Endothelial cell of umbilical vein (primary cell): ENCODE measurements at regions not wholly inside any gene's neighbourhood (a gene's known extent, or its start where the extent isn't known, plus 50 kb on each side); places are given as distances from the start of the nearest gene placed in this dataset.

Experiments
- BruUV-seq: library from RNA; stranded (reverse); fragments of 400-500 nt; replicated peaks from 2 replicates; lab custom pipeline; 2021; lab: Mats Ljungman, UMichigan
- CTCF ChIA-PET: fragments of 300-600, 350-600 bp; sonication (Branson Sonifier 250); formaldehyde crosslinking; loops from one replicate; lab custom pipeline; 2021; ENCODE audit warnings: antibody characterized with exemption, inconsistent platforms; lab: Charles Lee
- POLR2A ChIA-PET: fragments of 300-600, 350-600 bp; sonication (Branson Sonifier 250); formaldehyde crosslinking; loops from one replicate; lab custom pipeline; 2021; ENCODE audit warnings: antibody characterized with exemption, inconsistent platforms; lab: Charles Lee
- DNase-seq: peaks from one replicate; pipeline ENCODE4 v3.0.0-alpha.2; 2011; ENCODE audit warnings: low read depth, low spot score
- FAIRE-seq: peaks from 2 replicates; lab custom pipeline; 2011; peaks lifted over from hg19 to GRCh38; lab: Jason Lieb, UNC
- H2AFZ ChIP-seq: 2 replicates; pipeline ENCODE4 v1.6.0; 2012; ENCODE audit warnings: low read depth, low read length, control low read depth, inconsistent platforms
- H3K27ac ChIP-seq: 2 replicates; pipeline ENCODE4 v1.5.1; 2011; ENCODE audit warnings: low read depth, mild to moderate bottlenecking, control low read depth, low read length, moderate library complexity; ENCODE audit not compliant: insufficient read depth
- H3K27me3 ChIP-seq, 2 experiments: 2 replicates each; pipeline versions ENCODE4 v1.6.0 to v1.6.1; 2011; ENCODE audit warnings: low read length in 2 of 2, mixed read lengths in 1 of 2; ENCODE audit not compliant: control insufficient read depth in 2 of 2, insufficient read depth in 2 of 2
- H3K36me3 ChIP-seq, 2 experiments: 2 replicates in 1 of 2; 3 replicates in 1 of 2; pipeline ENCODE4 v1.5.1; 2011; ENCODE audit warnings: low read length in 2 of 2, mild to moderate bottlenecking in 1 of 2, moderate library complexity in 1 of 2; ENCODE audit not compliant: control insufficient read depth in 2 of 2, insufficient read depth in 2 of 2; ENCODE audit errors: extremely low read depth in 1 of 2
- H3K4me1 ChIP-seq: 3 replicates; pipeline ENCODE4 v1.5.1; 2011; ENCODE audit warnings: mild to moderate bottlenecking, low read length; ENCODE audit not compliant: control insufficient read depth, insufficient read depth; ENCODE audit errors: extremely low read depth
- H3K4me2 ChIP-seq: 2 replicates; pipeline ENCODE4 v1.6.1; 2011; ENCODE audit warnings: low read length, control low read depth, mixed read lengths; ENCODE audit not compliant: insufficient read depth
- H3K4me3 ChIP-seq, 3 experiments: fragments of 200-600 bp in 1 of 3; sonication (generic), shearing (Covaris generic) in 1 of 3; replicated peaks in 1 of 3; 2 replicates each; pipeline ENCODE4 v1.5.1; 2011 to 2016; ENCODE audit warnings: control low read depth in 3 of 3, low read length in 3 of 3, mild to moderate bottlenecking in 2 of 3, inconsistent platforms in 1 of 3, low read depth in 1 of 3, moderate library complexity in 1 of 3; ENCODE audit not compliant: insufficient read depth in 1 of 3
- H3K79me2 ChIP-seq: 2 replicates; pipeline ENCODE4 v1.6.0; 2012; ENCODE audit warnings: low read length, inconsistent platforms; ENCODE audit not compliant: control insufficient read depth, insufficient read depth
- H3K9ac ChIP-seq: replicated peaks from 2 replicates; pipeline ENCODE3; 2011; ENCODE audit warnings: low read length, control low read depth; ENCODE audit not compliant: insufficient read depth; ENCODE audit errors: extremely low read depth
- H3K9me1 ChIP-seq: replicated peaks from 3 replicates; pipeline ENCODE4 v1.6.0; 2011; ENCODE audit warnings: mild to moderate bottlenecking, low read length; ENCODE audit not compliant: control insufficient read depth, insufficient read depth; ENCODE audit errors: extremely low read depth
- H3K9me3 ChIP-seq: replicated peaks from 2 replicates; pipeline ENCODE4 v1.5.1; 2012; ENCODE audit warnings: low read length, inconsistent platforms; ENCODE audit not compliant: control insufficient read depth, insufficient read depth
- H4K20me1 ChIP-seq: replicated peaks from 2 replicates; pipeline ENCODE3; 2011; ENCODE audit warnings: mild to moderate bottlenecking, low read length; ENCODE audit not compliant: control insufficient read depth, insufficient read depth; ENCODE audit errors: extremely low read depth
- EZH2 ChIP-seq: IDR thresholded peaks from 2 replicates; pipeline ENCODE4 v1.6.1; 2012; ENCODE audit warnings: borderline replicate concordance, low read depth, mild to moderate bottlenecking, moderate library complexity, low read length, inconsistent platforms; ENCODE audit not compliant: severe bottlenecking
- FOS ChIP-seq: IDR thresholded peaks from 2 replicates; pipeline ENCODE4 v1.6.1; 2011; ENCODE audit warnings: mild to moderate bottlenecking, low read length, moderate library complexity, borderline replicate concordance; ENCODE audit not compliant: insufficient read depth
- GATA2 ChIP-seq: IDR thresholded peaks from 2 replicates; pipeline ENCODE4 v1.7.0; 2011; ENCODE audit warnings: low read depth, mild to moderate bottlenecking, moderate library complexity, mixed read lengths, low read length; ENCODE audit not compliant: insufficient read length, insufficient read depth
- JUN ChIP-seq: IDR thresholded peaks from 2 replicates; pipeline ENCODE4 v1.6.1; 2011; ENCODE audit warnings: borderline replicate concordance, low read depth; ENCODE audit not compliant: insufficient read length, insufficient read depth
- MYC ChIP-seq: IDR thresholded peaks from one replicate; pipeline ENCODE4 v1.6.1; 2011; ENCODE audit warnings: mild to moderate bottlenecking, low read depth, low read length
- POLR2A ChIP-seq: IDR thresholded peaks from 2 replicates; pipeline ENCODE4 v1.6.1; 2012; ENCODE audit warnings: low read depth, mild to moderate bottlenecking, control low read depth, low read length
- POLR2AphosphoS5 ChIP-seq: IDR thresholded peaks from 2 replicates; pipeline ENCODE4 v1.6.1; 2012; ENCODE audit warnings: low read depth, mild to moderate bottlenecking, control low read depth, low read length, moderate library complexity; ENCODE audit not compliant: insufficient read depth
- dilution Hi-C: fragments of 300-500 bp; cut with MboI; formaldehyde crosslinking; loops from one replicate; pipeline ENCODE4 v1.15.0; 2019; ENCODE audit warnings: low sequenced_read_pairs; ENCODE audit not compliant: extremely low pct_ligation_motif_present
- intact Hi-C: fragments of 100-400 bp; cut with micrococcal nuclease; formaldehyde crosslinking; loops from one replicate; pipeline ENCODE4 v1.10.0; 2022
- TF ChIP-seq, protein P1 (sequence below), 2 donors: IDR thresholded peaks; 1 replicate in 1 of 2; 2 replicates in 1 of 2; pipeline ENCODE4 v1.5.1; 2011; ENCODE audit warnings: low read length in 2 of 2, mild to moderate bottlenecking in 2 of 2, moderate library complexity in 2 of 2, control low read depth in 1 of 2, inconsistent platforms in 1 of 2, low read depth in 1 of 2; ENCODE audit not compliant: insufficient read depth in 1 of 2; ENCODE audit errors: extremely low read depth in 1 of 2
- TF ChIP-seq, protein P2 (sequence below): IDR thresholded peaks from 2 replicates; pipeline ENCODE4 v1.6.1; 2011; ENCODE audit not compliant: insufficient read depth, insufficient read length

DNA sequence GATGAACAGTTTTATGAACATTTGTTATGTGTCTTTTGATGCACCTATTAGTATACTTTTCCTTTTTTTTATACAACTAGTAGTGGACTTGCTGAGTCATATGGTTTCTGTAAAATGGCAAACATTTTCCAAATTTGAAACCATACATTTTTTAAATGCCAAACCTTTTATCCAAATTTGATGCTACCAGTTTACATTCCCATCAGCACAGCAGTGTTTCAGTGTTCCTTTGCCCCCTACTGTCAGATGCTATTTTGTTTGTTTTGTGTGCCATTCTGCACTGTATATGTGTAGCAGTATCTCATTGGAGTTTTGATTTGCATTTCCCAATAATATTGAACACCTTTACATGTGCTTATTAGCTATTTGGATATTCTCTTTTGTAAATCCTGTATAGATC is 219.4 kb downstream of the TANC2 start:
- H3K27ac ChIP-seq: no peak overlapping the region
- intact Hi-C loops: no loop called here

DNA sequence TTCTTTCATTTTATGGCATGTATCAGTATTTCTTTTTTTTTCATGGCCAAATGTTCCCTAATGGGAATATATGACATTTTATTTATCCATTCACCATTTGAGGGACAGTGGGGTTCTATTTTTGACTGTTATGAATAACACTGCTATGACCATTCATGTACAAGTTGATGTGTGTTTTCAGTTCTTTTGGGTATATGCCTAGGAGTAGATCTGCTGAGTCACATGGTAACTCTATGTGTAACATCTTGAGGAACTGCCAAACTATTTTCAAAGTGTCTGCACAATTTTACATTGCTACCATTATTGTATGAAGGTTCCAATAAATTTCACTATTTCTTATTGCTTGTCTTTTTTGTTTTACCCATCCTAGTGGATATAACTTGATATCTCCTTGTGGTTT is 223.0 kb downstream of the TANC2 start:
- POLR2A ChIA-PET: no interaction called here

More for the DNA sequence above, 219.4 kb downstream of the TANC2 start:
- FAIRE-seq: no peak
- Histone ChIP-seq H3K4me2 (no peak overlapping the region), H3K36me3 (no peaks in the 10 kb centered on the region), H3K27me3 (no peaks in the 10 kb centered on the region), H3K9me3 (no peaks in the 10 kb centered on the region), H3K9me1 (no peaks in the 10 kb centered on the region), H3K4me1 (no peaks in the 10 kb centered on the region), H3K79me2 (no peaks in the 10 kb centered on the region), H2AFZ (no peak overlapping the region), H3K9ac (no peak overlapping the region), H4K20me1 (no peaks in the 10 kb centered on the region), H3K4me3 (no peak overlapping the region)
- ChIA-PET POLR2A (no interaction called here), CTCF (no interaction called here)
- dilution Hi-C loops: no loop called here
- no peak for DNase-seq
- no TSS peak for BruUV-seq
- TF ChIP-seq, protein P1, sequence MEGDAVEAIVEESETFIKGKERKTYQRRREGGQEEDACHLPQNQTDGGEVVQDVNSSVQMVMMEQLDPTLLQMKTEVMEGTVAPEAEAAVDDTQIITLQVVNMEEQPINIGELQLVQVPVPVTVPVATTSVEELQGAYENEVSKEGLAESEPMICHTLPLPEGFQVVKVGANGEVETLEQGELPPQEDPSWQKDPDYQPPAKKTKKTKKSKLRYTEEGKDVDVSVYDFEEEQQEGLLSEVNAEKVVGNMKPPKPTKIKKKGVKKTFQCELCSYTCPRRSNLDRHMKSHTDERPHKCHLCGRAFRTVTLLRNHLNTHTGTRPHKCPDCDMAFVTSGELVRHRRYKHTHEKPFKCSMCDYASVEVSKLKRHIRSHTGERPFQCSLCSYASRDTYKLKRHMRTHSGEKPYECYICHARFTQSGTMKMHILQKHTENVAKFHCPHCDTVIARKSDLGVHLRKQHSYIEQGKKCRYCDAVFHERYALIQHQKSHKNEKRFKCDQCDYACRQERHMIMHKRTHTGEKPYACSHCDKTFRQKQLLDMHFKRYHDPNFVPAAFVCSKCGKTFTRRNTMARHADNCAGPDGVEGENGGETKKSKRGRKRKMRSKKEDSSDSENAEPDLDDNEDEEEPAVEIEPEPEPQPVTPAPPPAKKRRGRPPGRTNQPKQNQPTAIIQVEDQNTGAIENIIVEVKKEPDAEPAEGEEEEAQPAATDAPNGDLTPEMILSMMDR (IDR thresholded peaks at IDR 0.05; ENCODE audit: extremely low read depth in 1 of 2, insufficient read depth in 1 of 2, low read depth in 1 of 2, low read length in 2 of 2): no peak
- TF ChIP-seq JUN (no peak), MYC (no peak), POLR2A (no peak)

More for the DNA sequence above, 223.0 kb downstream of the TANC2 start:
- no peaks in the 10 kb centered on the region for H3K79me2 ChIP-seq
- H2AFZ ChIP-seq: no peak overlapping the region
- DNase-seq (no peak), FAIRE-seq (no peak)
- BruUV-seq: no TSS peak
- dilution Hi-C loops: no loop called here
- H3K4me2 ChIP-seq: no peak overlapping the region
- no peaks in the 10 kb centered on the region for H3K4me1 ChIP-seq
- no peaks in the 10 kb centered on the region for H3K27me3 ChIP-seq
- H4K20me1 ChIP-seq: no peaks in the 10 kb centered on the region
- H3K4me3 ChIP-seq: no peak overlapping the region
- no peak overlapping the region for H3K27ac ChIP-seq
- no peaks in the 10 kb centered on the region for H3K9me3 ChIP-seq
- TF ChIP-seq, protein P1 (IDR thresholded peaks at IDR 0.05; ENCODE audit: extremely low read depth in 1 of 2, insufficient read depth in 1 of 2, low read depth in 1 of 2, low read length in 2 of 2): no peak
- TF ChIP-seq MYC (no peak), POLR2A (no peak), FOS (no peak), JUN (no peak), GATA2 (no peak), EZH2 (no peak), POLR2AphosphoS5 (no peak)
- TF ChIP-seq, protein P2, sequence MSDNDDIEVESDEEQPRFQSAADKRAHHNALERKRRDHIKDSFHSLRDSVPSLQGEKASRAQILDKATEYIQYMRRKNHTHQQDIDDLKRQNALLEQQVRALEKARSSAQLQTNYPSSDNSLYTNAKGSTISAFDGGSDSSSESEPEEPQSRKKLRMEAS: no peak
- intact Hi-C loops: no loop called here
- H3K9me1 ChIP-seq: no peaks in the 10 kb centered on the region
- no peak overlapping the region for H3K9ac ChIP-seq
- no peaks in the 10 kb centered on the region for H3K36me3 ChIP-seq
- CTCF ChIA-PET: no interaction called here
